ENCODE measurements at regions not wholly inside any gene's neighbourhood (a gene's known extent, or its start where the extent isn't known, plus 50 kb on each side); places are given as distances from the start of the nearest gene placed in this dataset.
A peak's percentile ranks its signal among the peaks of the same experiment; 100 is the strongest.

DNA sequence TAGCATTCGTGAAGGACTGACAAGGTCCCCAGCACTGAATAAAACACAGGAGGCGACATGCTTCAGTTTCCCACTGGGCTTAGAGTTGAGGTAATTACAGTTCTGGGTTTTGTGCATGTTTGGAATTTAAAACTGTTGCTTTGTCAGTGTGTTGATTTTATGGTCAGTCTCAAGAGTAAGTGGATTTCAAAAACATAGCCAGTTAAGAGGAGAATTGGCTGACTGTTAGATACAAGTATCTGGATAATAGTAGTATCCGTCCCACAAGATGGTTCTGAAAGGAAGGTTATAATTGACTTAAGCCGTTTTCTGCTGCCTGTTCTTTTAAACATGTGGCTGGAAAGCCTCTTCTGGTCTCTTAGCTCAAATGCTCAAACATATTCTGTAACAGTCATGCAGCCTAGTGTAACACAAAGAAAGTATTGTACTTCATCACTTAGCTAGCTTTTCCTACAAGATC, 170.9 kb downstream of the POLR1F start:
- Mint-ChIP-seq H3K4me1 (peaks cover 10% of the 10 kb centered on the region in 2 experiments), H3K4me3 (no peak overlapping the region), H3K9me3 (no peaks in the 10 kb centered on the region; a peak in 3 of 5 replicates), H3K36me3 (ENCODE audit: insufficient read depth in 1 of 3, low read depth in 3 of 3) (no peaks in the 10 kb centered on the region), H3K27ac (peak overlapping the region in 1 of 3 experiments; percentile 48; a peak in 1 of 7 replicates), H3K27me3 (ENCODE audit: low read depth) (no peaks in the 10 kb centered on the region)
- TF ChIP-seq, protein P1, sequence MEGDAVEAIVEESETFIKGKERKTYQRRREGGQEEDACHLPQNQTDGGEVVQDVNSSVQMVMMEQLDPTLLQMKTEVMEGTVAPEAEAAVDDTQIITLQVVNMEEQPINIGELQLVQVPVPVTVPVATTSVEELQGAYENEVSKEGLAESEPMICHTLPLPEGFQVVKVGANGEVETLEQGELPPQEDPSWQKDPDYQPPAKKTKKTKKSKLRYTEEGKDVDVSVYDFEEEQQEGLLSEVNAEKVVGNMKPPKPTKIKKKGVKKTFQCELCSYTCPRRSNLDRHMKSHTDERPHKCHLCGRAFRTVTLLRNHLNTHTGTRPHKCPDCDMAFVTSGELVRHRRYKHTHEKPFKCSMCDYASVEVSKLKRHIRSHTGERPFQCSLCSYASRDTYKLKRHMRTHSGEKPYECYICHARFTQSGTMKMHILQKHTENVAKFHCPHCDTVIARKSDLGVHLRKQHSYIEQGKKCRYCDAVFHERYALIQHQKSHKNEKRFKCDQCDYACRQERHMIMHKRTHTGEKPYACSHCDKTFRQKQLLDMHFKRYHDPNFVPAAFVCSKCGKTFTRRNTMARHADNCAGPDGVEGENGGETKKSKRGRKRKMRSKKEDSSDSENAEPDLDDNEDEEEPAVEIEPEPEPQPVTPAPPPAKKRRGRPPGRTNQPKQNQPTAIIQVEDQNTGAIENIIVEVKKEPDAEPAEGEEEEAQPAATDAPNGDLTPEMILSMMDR (conservative IDR thresholded peaks at IDR 0.05): no peak
- Histone ChIP-seq H3T11ph (ENCODE audit: low read length) (no peak overlapping the region), H3K4ac (ENCODE audit: low read depth, low read length) (no peak overlapping the region), H4K5ac (ENCODE audit: insufficient read length, low read depth, low read length) (no peak overlapping the region), H4K8ac (replicated peaks; ENCODE audit: insufficient read length, low read depth, low read length) (no peak overlapping the region), H2BK120ac (ENCODE audit: low read depth, low read length, poor library complexity, severe bottlenecking) (no peak overlapping the region), H2AK5ac (ENCODE audit: insufficient read length, low read length) (no peak overlapping the region), H3K9ac (ENCODE audit: extremely low read depth, insufficient read length, low read length) (no peak overlapping the region), H2BK15ac (ENCODE audit: low read depth, low read length) (no peak overlapping the region), H2BK20ac (ENCODE audit: low read depth, low read length, poor library complexity, severe bottlenecking) (no peak overlapping the region), H3K56ac (ENCODE audit: insufficient read length, low read depth, low read length) (no peak overlapping the region), H3K79me2 (ENCODE audit: insufficient read depth, low read length) (no peaks in the 10 kb centered on the region), H3K4me1 (ENCODE audit: insufficient read depth, low read length) (no peaks in the 10 kb centered on the region), H2AFZ (ENCODE audit: low read length) (no peak overlapping the region), H3K4me2 (ENCODE audit: insufficient read depth, insufficient read length, low read length) (no peak overlapping the region), H2BK5ac (ENCODE audit: insufficient read length, low read length) (no peak overlapping the region), H3K23ac (ENCODE audit: insufficient read length, low read depth, low read length) (no peak overlapping the region), H4K20me1 (ENCODE audit: control insufficient read depth, insufficient read depth, insufficient read length) (no peaks in the 10 kb centered on the region), H3K27me3 (ENCODE audit: insufficient read depth, low read length) (no peaks in the 10 kb centered on the region), H3K9me3 (ENCODE audit: control insufficient read depth, low read depth, low read length) (no peaks in the 10 kb centered on the region), H3K14ac (ENCODE audit: insufficient read depth, low read length) (no peak overlapping the region), H3K27ac (ENCODE audit: insufficient read length, low read depth, low read length) (no peak overlapping the region), H4K91ac (ENCODE audit: insufficient read length, low read depth, low read length) (no peak overlapping the region), H3K79me1 (ENCODE audit: insufficient read depth, low read depth, low read length, poor library complexity, severe bottlenecking) (no peaks in the 10 kb centered on the region), H2BK12ac (ENCODE audit: insufficient read length, low read depth, low read length) (no peak overlapping the region), H3K18ac (ENCODE audit: insufficient read length, low read depth, low read length) (no peak overlapping the region), H3K23me2 (ENCODE audit: insufficient read length, low read depth, low read length, poor library complexity, severe bottlenecking) (no peaks in the 10 kb centered on the region)
- no peak for DNase-seq
- no CpG with 5 or more reads among the region's 4 CpGs for WGBS (ENCODE audit: extremely low coverage, insufficient read length, low lambda C conversion rate)
